ENCODE measurements at regions not wholly inside any gene's neighbourhood (a gene's known extent, or its start where the extent isn't known, plus 50 kb on each side); places are given as distances from the start of the nearest gene placed in this dataset.
"Not testable (repeated sequence)": the region's sequence is repeated elsewhere in the genome, so short reads cannot be mapped to it uniquely, and the experiment has no call there.

DNA sequence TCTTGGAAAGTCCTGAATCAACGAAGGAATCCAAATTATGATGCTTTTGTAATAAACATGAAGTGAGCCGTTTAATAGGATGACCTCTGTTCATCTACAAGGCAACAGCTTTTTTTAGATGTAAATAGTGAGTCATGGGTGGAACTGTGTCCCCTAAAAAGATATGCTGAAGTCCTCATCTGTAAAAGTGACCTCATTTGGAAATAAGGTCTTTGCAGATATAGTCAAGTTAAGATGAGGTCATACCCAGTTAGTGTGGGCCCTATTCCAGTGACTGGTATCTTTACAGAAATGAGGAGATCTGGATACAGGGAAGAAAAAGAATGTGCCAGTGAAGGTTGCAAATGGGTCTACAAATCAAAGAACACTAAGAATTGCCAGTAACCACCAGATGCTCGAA lies 1287.3 kb upstream of the ADGRL4 start:
- Histone ChIP-seq H3K27me3 (ENCODE audit: low read depth) (no peaks in the 10 kb centered on the region), H3K27ac (replicated peaks) (no peak overlapping the region), H3K4me3 (no peak overlapping the region), H3K9me3 (replicated peaks) (peaks cover 2% of the 10 kb centered on the region), H3K4me1 (no peaks in the 10 kb centered on the region), H3K36me3 (no peaks in the 10 kb centered on the region)
- DNase-seq, result no peak
- intact Hi-C loops (cut with micrococcal nuclease), result no loop called here
- TF ChIP-seq, protein P1, sequence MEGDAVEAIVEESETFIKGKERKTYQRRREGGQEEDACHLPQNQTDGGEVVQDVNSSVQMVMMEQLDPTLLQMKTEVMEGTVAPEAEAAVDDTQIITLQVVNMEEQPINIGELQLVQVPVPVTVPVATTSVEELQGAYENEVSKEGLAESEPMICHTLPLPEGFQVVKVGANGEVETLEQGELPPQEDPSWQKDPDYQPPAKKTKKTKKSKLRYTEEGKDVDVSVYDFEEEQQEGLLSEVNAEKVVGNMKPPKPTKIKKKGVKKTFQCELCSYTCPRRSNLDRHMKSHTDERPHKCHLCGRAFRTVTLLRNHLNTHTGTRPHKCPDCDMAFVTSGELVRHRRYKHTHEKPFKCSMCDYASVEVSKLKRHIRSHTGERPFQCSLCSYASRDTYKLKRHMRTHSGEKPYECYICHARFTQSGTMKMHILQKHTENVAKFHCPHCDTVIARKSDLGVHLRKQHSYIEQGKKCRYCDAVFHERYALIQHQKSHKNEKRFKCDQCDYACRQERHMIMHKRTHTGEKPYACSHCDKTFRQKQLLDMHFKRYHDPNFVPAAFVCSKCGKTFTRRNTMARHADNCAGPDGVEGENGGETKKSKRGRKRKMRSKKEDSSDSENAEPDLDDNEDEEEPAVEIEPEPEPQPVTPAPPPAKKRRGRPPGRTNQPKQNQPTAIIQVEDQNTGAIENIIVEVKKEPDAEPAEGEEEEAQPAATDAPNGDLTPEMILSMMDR (IDR thresholded peaks at IDR 0.05; ENCODE audit: borderline replicate concordance), result no peak

DNA sequence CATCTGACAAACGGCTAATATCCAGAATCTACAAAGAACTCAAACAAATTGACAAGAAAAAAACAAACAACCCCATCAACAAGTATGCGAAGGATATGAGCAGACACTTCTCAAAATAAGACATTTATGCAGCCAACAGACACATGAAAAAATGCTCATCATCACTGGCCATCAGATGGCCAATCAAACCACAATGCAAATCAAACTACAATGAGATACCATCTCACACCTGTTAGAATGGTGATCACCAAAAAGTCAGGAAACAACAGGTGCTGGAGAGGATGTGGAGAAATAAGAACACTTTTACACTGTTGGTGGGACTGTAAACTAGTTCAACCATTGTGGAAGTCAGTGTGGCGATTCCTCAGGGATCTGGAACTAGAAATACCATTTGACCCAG lies 1282.2 kb upstream of the ADGRL4 start:
- H3K36me3 ChIP-seq; intact Hi-C loops (cut with micrococcal nuclease); H3K27ac ChIP-seq (replicated peaks); H3K4me1 ChIP-seq; H3K4me3 ChIP-seq; H3K27me3 ChIP-seq (ENCODE audit: low read depth); DNase-seq: not testable (repeated sequence)
- peaks cover 11% of the 10 kb centered on the region for H3K9me3 ChIP-seq (replicated peaks)

DNA sequence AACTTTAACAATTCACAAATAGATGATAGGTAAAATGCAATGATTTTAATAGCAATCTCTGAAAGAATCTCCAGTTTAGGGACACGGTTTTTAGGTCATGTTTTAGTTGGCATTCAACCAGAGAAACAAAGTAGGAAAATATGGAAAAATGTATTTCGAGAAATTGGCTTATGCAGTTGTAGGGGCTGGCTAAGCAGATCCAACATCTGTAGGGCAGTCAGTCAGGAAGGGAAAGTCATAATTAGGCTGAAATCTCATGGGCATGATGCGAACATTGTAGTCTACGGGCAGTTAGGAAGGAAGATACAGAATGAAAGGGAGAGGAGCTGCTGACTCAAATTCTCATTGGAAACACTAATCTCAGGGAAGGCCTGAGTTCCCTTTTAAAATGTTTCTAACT lies 1276.0 kb upstream of the ADGRL4 start:
- Histone ChIP-seq H3K27me3 (ENCODE audit: low read depth) (no peaks in the 10 kb centered on the region), H3K9me3 (replicated peaks) (no peaks in the 10 kb centered on the region), H3K4me1 (no peaks in the 10 kb centered on the region), H3K27ac (replicated peaks) (no peak overlapping the region), H3K4me3 (no peak overlapping the region), H3K36me3 (no peaks in the 10 kb centered on the region)
- DNase-seq, result no peak
- intact Hi-C loops (cut with micrococcal nuclease), result no loop called here
- TF ChIP-seq, protein P1 (IDR thresholded peaks at IDR 0.05; ENCODE audit: borderline replicate concordance), result no peak

DNA sequence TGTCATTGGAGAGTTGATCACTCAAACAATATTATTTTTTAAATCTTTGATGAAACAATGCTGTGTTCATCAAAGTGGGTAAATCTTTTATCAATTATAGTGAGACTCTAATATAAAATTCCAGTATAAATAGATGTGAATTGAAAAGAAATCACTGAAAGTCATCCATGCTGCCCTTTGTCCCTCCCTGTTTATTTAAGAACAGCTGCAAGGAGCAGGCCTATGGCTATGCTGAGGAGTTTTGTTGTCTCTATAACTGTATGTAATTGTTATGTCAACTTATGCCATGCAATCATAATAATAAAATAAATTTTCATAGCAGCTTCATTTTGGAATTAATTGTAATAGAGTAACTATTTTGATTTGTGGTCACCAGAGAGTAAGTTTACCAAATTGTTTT lies 1272.4 kb upstream of the ADGRL4 start:
- Histone ChIP-seq H3K36me3 (no peaks in the 10 kb centered on the region), H3K4me1 (no peaks in the 10 kb centered on the region), H3K4me3 (no peak overlapping the region), H3K9me3 (replicated peaks) (no peaks in the 10 kb centered on the region), H3K27ac (replicated peaks) (no peak overlapping the region), H3K27me3 (ENCODE audit: low read depth) (no peaks in the 10 kb centered on the region)
- no peak for DNase-seq
- intact Hi-C loops (cut with micrococcal nuclease), result no loop called here
- TF ChIP-seq, protein P1 (IDR thresholded peaks at IDR 0.05; ENCODE audit: borderline replicate concordance), result no peak

DNA sequence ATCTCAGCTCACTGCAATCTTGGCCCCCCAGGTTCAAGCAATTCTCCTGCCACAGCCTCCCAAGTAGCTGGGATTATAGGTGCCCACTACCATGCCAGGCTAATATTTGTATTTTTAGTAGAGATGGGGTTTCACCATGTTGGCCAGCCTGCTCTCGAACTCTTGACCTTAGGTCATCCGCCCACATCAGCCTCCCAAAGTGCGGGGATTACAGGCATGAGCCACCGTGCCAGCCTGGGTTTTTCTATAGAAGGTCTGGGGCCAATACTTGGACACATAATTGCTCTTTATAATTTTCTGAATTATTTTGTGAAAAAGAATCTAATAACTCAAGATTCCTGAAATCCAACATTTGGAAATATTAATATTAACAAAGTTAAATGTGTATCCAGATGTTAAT lies 1267.7 kb upstream of the ADGRL4 start:
- Histone ChIP-seq H3K27me3 (ENCODE audit: low read depth) (no peaks in the 10 kb centered on the region), H3K36me3 (no peaks in the 10 kb centered on the region), H3K4me1 (no peaks in the 10 kb centered on the region), H3K9me3 (replicated peaks) (no peaks in the 10 kb centered on the region), H3K4me3 (no peak overlapping the region), H3K27ac (replicated peaks) (no peak overlapping the region)
- TF ChIP-seq, protein P1 (IDR thresholded peaks at IDR 0.05; ENCODE audit: borderline replicate concordance), result no peak
- intact Hi-C loops (cut with micrococcal nuclease), result no loop called here
- no peak for DNase-seq

DNA sequence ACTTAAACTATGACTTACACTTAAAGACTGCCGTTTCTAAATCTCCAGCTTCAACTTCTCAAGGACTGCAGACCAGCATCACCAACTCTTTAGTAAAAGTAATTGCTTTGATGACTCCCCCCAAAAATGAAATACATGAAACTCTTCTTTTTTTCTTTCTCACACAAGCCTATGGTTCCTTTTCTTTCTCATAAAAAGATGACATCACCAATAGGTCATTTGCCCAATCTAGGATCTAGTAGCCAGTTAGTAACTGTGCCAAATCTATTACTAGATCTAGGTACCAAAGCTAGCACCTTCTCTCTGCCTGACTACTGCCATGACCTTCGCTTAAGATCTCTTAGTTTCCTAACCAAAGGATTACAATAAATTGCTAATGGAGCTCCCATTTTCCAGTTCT lies 1266.0 kb upstream of the ADGRL4 start:
- DNase-seq, result no peak
- H3K27ac ChIP-seq (replicated peaks), result no peak overlapping the region
- no peaks in the 10 kb centered on the region for H3K9me3 ChIP-seq (replicated peaks)
- no peaks in the 10 kb centered on the region for H3K4me1 ChIP-seq
- intact Hi-C loops (cut with micrococcal nuclease), result no loop called here
- H3K27me3 ChIP-seq (ENCODE audit: low read depth), result no peaks in the 10 kb centered on the region
- no peaks in the 10 kb centered on the region for H3K36me3 ChIP-seq
- TF ChIP-seq, protein P1 (IDR thresholded peaks at IDR 0.05; ENCODE audit: borderline replicate concordance), result no peak
- H3K4me3 ChIP-seq, result no peak overlapping the region
